SKM-1 (cell line): ENCODE measurements at regions not wholly inside any gene's neighbourhood (a gene's known extent, or its start where the extent isn't known, plus 50 kb on each side); places are given as distances from the start of the nearest gene placed in this dataset.
"Not testable (repeated sequence)": the region's sequence is repeated elsewhere in the genome, so short reads cannot be mapped to it uniquely, and the experiment has no call there.

Source experiments
- DNase-seq: peaks from one replicate; lab custom pipeline; 2025; ENCODE audit not compliant: unreplicated experiment; lab: John Stamatoyannopoulos, UW

GRCh38 chr11:96760306-96760705, 370.5 kb downstream of the JRKL start:
- DNase-seq = no peak

- no peak for DNase-seq
Observed at GRCh38 chr11:96760815-96761214, 371.0 kb downstream of the JRKL start.

GRCh38 chr11:96761451-96761850, 371.6 kb downstream of the JRKL start:
- no peak for DNase-seq

GRCh38 chr11:96763244-96763643, 373.4 kb downstream of the JRKL start:
- DNase-seq = no peak

- DNase-seq = no peak
Observed at GRCh38 chr11:96778272-96778671, 388.5 kb downstream of the JRKL start.

- no peak for DNase-seq
Observed at GRCh38 chr11:96779030-96779429, 389.2 kb downstream of the JRKL start.

- no peak for DNase-seq
Observed at GRCh38 chr11:96781082-96781481, 391.3 kb downstream of the JRKL start.

GRCh38 chr11:96782632-96783031, 392.8 kb downstream of the JRKL start:
- DNase-seq = no peak

- DNase-seq = no peak
Observed at GRCh38 chr11:96783311-96783710, 393.5 kb downstream of the JRKL start.

- no peak for DNase-seq
Observed at GRCh38 chr11:96785073-96785472, 395.3 kb downstream of the JRKL start.

GRCh38 chr11:96794152-96794551, 404.3 kb downstream of the JRKL start:
- DNase-seq = no peak

GRCh38 chr11:96798445-96798844, 408.6 kb downstream of the JRKL start:
- DNase-seq = no peak

- DNase-seq = no peak
Observed at GRCh38 chr11:96815236-96815635, 425.4 kb downstream of the JRKL start.

GRCh38 chr11:96817482-96818399, 427.9 kb downstream of the JRKL start:
- DNase-seq = no peak

- no peak for DNase-seq
Observed at GRCh38 chr11:96827164-96827563, 437.4 kb downstream of the JRKL start.

- DNase-seq = no peak
Observed at GRCh38 chr11:96841792-96842191, 452.0 kb downstream of the JRKL start.

- no peak for DNase-seq
Observed at GRCh38 chr11:96842731-96843130, 452.9 kb downstream of the JRKL start.

- no peak for DNase-seq
Observed at GRCh38 chr11:96854425-96854824, 464.6 kb downstream of the JRKL start.

GRCh38 chr11:96861722-96862121, 471.9 kb downstream of the JRKL start:
- DNase-seq = not testable (repeated sequence)

- no peak for DNase-seq
Observed at GRCh38 chr11:96863520-96863919, 473.7 kb downstream of the JRKL start.

GRCh38 chr11:96865020-96865419, 475.2 kb downstream of the JRKL start:
- DNase-seq = no peak

- DNase-seq = no peak
Observed at GRCh38 chr11:96869207-96869606, 479.4 kb downstream of the JRKL start.

GRCh38 chr11:96875712-96876111, 485.9 kb downstream of the JRKL start:
- no peak for DNase-seq
